BJ (cell line): ENCODE measurements at regions not wholly inside any gene's neighbourhood (a gene's known extent, or its start where the extent isn't known, plus 50 kb on each side); places are given as distances from the start of the nearest gene placed in this dataset.
"Not testable (repeated sequence)": the region's sequence is repeated elsewhere in the genome, so short reads cannot be mapped to it uniquely, and the experiment has no call there.

ENCODE experiments used
- CTCF ChIA-PET: fragments of 350-600 bp; formaldehyde crosslinking; extraction: SDS; loops from one replicate; lab custom pipeline; 2021; ENCODE audit warnings: antibody characterized with exemption, inconsistent platforms; lab: Yijun Ruan, JAX
- POLR2A ChIA-PET: fragments of 300-600 bp; sonication (Branson Sonifier 250); formaldehyde crosslinking; extraction: SDS; loops from one replicate; lab custom pipeline; 2021; ENCODE audit warnings: antibody characterized with exemption; lab: Charles Lee
- DNase-seq: peaks from one replicate; pipeline ENCODE4 v3.0.0-alpha.2; 2011; ENCODE audit warnings: low read depth
- H3K27me3 ChIP-seq: 2 replicates; pipeline ENCODE4 v1.6.0; 2011; ENCODE audit warnings: low read length; ENCODE audit not compliant: control insufficient read depth, insufficient read depth
- H3K36me3 ChIP-seq: 2 replicates; pipeline ENCODE4 v1.5.1; 2011; ENCODE audit warnings: low read length; ENCODE audit not compliant: control insufficient read depth, insufficient read depth
- H3K4me3 ChIP-seq: 2 replicates; pipeline ENCODE4 v1.5.1; 2011; ENCODE audit warnings: low read depth, mild to moderate bottlenecking, control low read depth, low read length
- CTCF ChIP-seq: IDR thresholded peaks from 2 replicates; pipeline ENCODE4 v1.5.1; 2011; ENCODE audit warnings: low read depth, mild to moderate bottlenecking, control low read depth, inconsistent platforms, low read length, moderate library complexity; ENCODE audit not compliant: insufficient read depth

GRCh38 chr5:19235101-19235584, 752.9 kb downstream of the CDH18 start:
- ChIA-PET POLR2A (no interaction called here), CTCF (no interaction called here)
- no peak overlapping the region for H3K4me3 ChIP-seq
- H3K27me3 ChIP-seq: no peaks in the 10 kb centered on the region
- no peaks in the 10 kb centered on the region for H3K36me3 ChIP-seq
- DNase-seq: no peak
- TF ChIP-seq CTCF: no peak

- Histone ChIP-seq H3K36me3 (no peaks in the 10 kb centered on the region), H3K27me3 (no peaks in the 10 kb centered on the region), H3K4me3 (no peak overlapping the region)
- ChIA-PET CTCF (no interaction called here), POLR2A (no interaction called here)
- TF ChIP-seq CTCF: no peak
- no peak for DNase-seq
Observed at GRCh38 chr5:19240170-19240569, 747.8 kb downstream of the CDH18 start.

GRCh38 chr5:19241690-19242089, 746.3 kb downstream of the CDH18 start:
- H3K36me3 ChIP-seq: no peaks in the 10 kb centered on the region
- ChIA-PET POLR2A (no interaction called here), CTCF (no interaction called here)
- DNase-seq: no peak
- no peak overlapping the region for H3K4me3 ChIP-seq
- no peak for TF ChIP-seq CTCF
- no peaks in the 10 kb centered on the region for H3K27me3 ChIP-seq

GRCh38 chr5:19246191-19246590, 741.8 kb downstream of the CDH18 start:
- CTCF ChIA-PET, DNase-seq, H3K4me3 ChIP-seq, H3K36me3 ChIP-seq, H3K27me3 ChIP-seq, POLR2A ChIA-PET: not testable (repeated sequence)

- DNase-seq: no peak
- Histone ChIP-seq H3K27me3 (no peaks in the 10 kb centered on the region), H3K36me3 (no peaks in the 10 kb centered on the region), H3K4me3 (no peak overlapping the region)
- CTCF ChIA-PET: no interaction called here
- POLR2A ChIA-PET: no interaction called here
- TF ChIP-seq CTCF: no peak
Observed at GRCh38 chr5:19247302-19247701, 740.7 kb downstream of the CDH18 start.

GRCh38 chr5:19256036-19256435, 732.0 kb downstream of the CDH18 start:
- DNase-seq: no peak
- Histone ChIP-seq H3K36me3 (no peaks in the 10 kb centered on the region), H3K4me3 (no peak overlapping the region), H3K27me3 (no peaks in the 10 kb centered on the region)
- POLR2A ChIA-PET: no interaction called here
- TF ChIP-seq CTCF: no peak
- CTCF ChIA-PET: no interaction called here
